HepG2 (cell line): ENCODE measurements at regions not wholly inside any gene's neighbourhood (a gene's known extent, or its start where the extent isn't known, plus 50 kb on each side); places are given as distances from the start of the nearest gene placed in this dataset.

Experiments used
- BCLAF1 ChIP-seq: fragments of 450-650 bp; IDR thresholded peaks from 2 replicates; pipeline ENCODE4 v1.6.1; 2017; ENCODE audit warnings: mild to moderate bottlenecking
- CCAR2 ChIP-seq: fragments of 200-400 bp; formaldehyde crosslinking; optimal IDR thresholded peaks from 2 replicates; pipeline ENCODE3; 2018; ENCODE audit warnings: low read depth, mild to moderate bottlenecking, low read length, moderate library complexity
- ETV5 ChIP-seq: IDR thresholded peaks from 2 replicates; pipeline ENCODE4 v1.6.1; 2018; ENCODE audit warnings: missing biosample characterization, missing genetic modification reagents, inconsistent platforms, borderline replicate concordance
- EZH2 ChIP-seq: conservative IDR thresholded peaks from 2 replicates; pipeline ENCODE4 v1.6.1; 2012; ENCODE audit warnings: mild to moderate bottlenecking, low read depth, low read length, moderate library complexity
- GTF2F1 ChIP-seq: fragments of 150-350 bp; IDR thresholded peaks from 2 replicates; pipeline ENCODE4 v1.6.1; 2014; ENCODE audit warnings: low read length
- HNF4A ChIP-seq: sonication (generic); formaldehyde crosslinking; IDR thresholded peaks from 2 replicates; pipeline ENCODE4 v1.4.0; 2020; ENCODE audit warnings: missing genetic modification reagents
- HNRNPL ChIP-seq: fragments of 200-400 bp; formaldehyde crosslinking; IDR thresholded peaks from 2 replicates; pipeline ENCODE4 v1.6.1; 2017; ENCODE audit warnings: mild to moderate bottlenecking, low read depth, low read length
- REST ChIP-seq, 2 experiments: IDR thresholded peaks; 2 replicates each; pipeline ENCODE4 v1.6.1; 2011 to 2012; ENCODE audit warnings: low read length in 2 of 2, borderline replicate concordance in 1 of 2, low read depth in 1 of 2, mild to moderate bottlenecking in 1 of 2, moderate library complexity in 1 of 2
- UBTF ChIP-seq: sonication (generic); formaldehyde crosslinking; IDR thresholded peaks from 2 replicates; pipeline ENCODE4 v1.4.0; 2020; ENCODE audit warnings: mild to moderate bottlenecking, missing genetic modification reagents
- ZNF776 ChIP-seq: sonication (generic); formaldehyde crosslinking; IDR thresholded peaks from 2 replicates; pipeline ENCODE4 v1.4.0; 2020; ENCODE audit warnings: mild to moderate bottlenecking, missing genetic modification reagents
- ZSCAN25 ChIP-seq: sonication (generic); formaldehyde crosslinking; IDR thresholded peaks from 2 replicates; pipeline ENCODE4 v1.8.0; 2022; ENCODE audit warnings: mild to moderate bottlenecking, missing genetic modification reagents
- TF ChIP-seq, protein P1 (sequence below): sonication (generic); formaldehyde crosslinking; IDR thresholded peaks from 2 replicates; pipeline ENCODE4 v1.5.0; 2020; ENCODE audit warnings: mild to moderate bottlenecking, missing genetic modification reagents, moderate library complexity

- TF ChIP-seq, protein P1, sequence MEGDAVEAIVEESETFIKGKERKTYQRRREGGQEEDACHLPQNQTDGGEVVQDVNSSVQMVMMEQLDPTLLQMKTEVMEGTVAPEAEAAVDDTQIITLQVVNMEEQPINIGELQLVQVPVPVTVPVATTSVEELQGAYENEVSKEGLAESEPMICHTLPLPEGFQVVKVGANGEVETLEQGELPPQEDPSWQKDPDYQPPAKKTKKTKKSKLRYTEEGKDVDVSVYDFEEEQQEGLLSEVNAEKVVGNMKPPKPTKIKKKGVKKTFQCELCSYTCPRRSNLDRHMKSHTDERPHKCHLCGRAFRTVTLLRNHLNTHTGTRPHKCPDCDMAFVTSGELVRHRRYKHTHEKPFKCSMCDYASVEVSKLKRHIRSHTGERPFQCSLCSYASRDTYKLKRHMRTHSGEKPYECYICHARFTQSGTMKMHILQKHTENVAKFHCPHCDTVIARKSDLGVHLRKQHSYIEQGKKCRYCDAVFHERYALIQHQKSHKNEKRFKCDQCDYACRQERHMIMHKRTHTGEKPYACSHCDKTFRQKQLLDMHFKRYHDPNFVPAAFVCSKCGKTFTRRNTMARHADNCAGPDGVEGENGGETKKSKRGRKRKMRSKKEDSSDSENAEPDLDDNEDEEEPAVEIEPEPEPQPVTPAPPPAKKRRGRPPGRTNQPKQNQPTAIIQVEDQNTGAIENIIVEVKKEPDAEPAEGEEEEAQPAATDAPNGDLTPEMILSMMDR (CRISPR knock-in tag): no peak
- no peak for TF ChIP-seq ETV5 (CRISPR knock-in tag)
- no peak for TF ChIP-seq EZH2
- no peak for TF ChIP-seq GTF2F1
- TF ChIP-seq UBTF (CRISPR knock-in tag): no peak
- TF ChIP-seq HNRNPL: no peak
- TF ChIP-seq REST (IDR thresholded peaks at IDR 0.05; ENCODE audit: borderline replicate concordance in 1 of 2, low read depth in 1 of 2, low read length in 2 of 2): no peak
- TF ChIP-seq ZNF776 (CRISPR knock-in tag): no peak
- no peak for TF ChIP-seq CCAR2
- TF ChIP-seq BCLAF1: no peak
- TF ChIP-seq ZSCAN25 (CRISPR knock-in tag): no peak
- no peak for TF ChIP-seq HNF4A
These were observed 253.8 kb downstream of the LY86 start for GRCh38 chr6:6842291-6842690.
